Mesothelial cell of epicardium (in vitro differentiated cells): ENCODE measurements at regions not wholly inside any gene's neighbourhood (a gene's known extent, or its start where the extent isn't known, plus 50 kb on each side); places are given as distances from the start of the nearest gene placed in this dataset.
"Not testable (repeated sequence)": the region's sequence is repeated elsewhere in the genome, so short reads cannot be mapped to it uniquely, and the experiment has no call there.

ENCODE experiments used
- DNase-seq, 2 experiments: peaks; one replicate each; pipeline ENCODE4 v3.0.0; 2021; ENCODE audit warnings: low spot score in 2 of 2; ENCODE audit not compliant: unreplicated experiment in 2 of 2
- H3K27ac Mint-ChIP-seq: 2 replicates; pipeline ENCODE4 v1.8.0; 2021; ENCODE audit warnings: mixed read lengths
- H3K27me3 Mint-ChIP-seq: 2 replicates; pipeline ENCODE4 v1.8.0; 2021; ENCODE audit warnings: low read depth, mixed read lengths
- H3K36me3 Mint-ChIP-seq: 2 replicates; pipeline ENCODE4 v1.8.0; 2021; ENCODE audit warnings: mixed read lengths
- H3K4me1 Mint-ChIP-seq: 2 replicates; pipeline ENCODE4 v1.8.0; 2021; ENCODE audit warnings: mixed read lengths
- H3K4me3 Mint-ChIP-seq: 2 replicates; pipeline ENCODE4 v1.8.0; 2021; ENCODE audit warnings: mild to moderate bottlenecking, moderate library complexity, mixed read lengths
- H3K9me3 Mint-ChIP-seq: 2 replicates; pipeline ENCODE4 v1.8.0; 2021; ENCODE audit warnings: mixed read lengths
- TF ChIP-seq, protein P1 (sequence below): fragments of 200-600 bp; sonication (generic); IDR thresholded peaks from one replicate; pipeline ENCODE4 v1.5.0; 2021; ENCODE audit warnings: antibody characterized with exemption; ENCODE audit not compliant: unreplicated experiment

DNA sequence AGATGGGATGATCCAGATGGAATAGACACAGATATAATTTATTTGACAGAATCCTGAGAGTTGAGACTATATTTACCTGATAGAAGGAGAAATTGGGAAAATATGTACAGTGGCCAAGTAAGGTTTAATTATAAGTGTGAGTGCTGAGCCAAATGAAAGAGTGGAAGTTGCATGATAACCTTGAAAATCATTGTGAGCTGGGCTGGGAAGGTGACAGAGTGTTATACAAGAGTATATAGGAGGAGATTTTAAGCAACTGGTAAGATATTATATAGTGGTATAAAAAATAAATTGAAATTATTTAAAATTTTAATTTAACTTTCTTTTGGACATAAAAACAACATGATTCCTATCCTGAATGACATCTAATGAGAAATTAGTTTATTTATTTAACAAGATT is 340.8 kb downstream of the NUP35 start:
- H3K4me3 Mint-ChIP-seq = no peak overlapping the region
- TF ChIP-seq, protein P1, sequence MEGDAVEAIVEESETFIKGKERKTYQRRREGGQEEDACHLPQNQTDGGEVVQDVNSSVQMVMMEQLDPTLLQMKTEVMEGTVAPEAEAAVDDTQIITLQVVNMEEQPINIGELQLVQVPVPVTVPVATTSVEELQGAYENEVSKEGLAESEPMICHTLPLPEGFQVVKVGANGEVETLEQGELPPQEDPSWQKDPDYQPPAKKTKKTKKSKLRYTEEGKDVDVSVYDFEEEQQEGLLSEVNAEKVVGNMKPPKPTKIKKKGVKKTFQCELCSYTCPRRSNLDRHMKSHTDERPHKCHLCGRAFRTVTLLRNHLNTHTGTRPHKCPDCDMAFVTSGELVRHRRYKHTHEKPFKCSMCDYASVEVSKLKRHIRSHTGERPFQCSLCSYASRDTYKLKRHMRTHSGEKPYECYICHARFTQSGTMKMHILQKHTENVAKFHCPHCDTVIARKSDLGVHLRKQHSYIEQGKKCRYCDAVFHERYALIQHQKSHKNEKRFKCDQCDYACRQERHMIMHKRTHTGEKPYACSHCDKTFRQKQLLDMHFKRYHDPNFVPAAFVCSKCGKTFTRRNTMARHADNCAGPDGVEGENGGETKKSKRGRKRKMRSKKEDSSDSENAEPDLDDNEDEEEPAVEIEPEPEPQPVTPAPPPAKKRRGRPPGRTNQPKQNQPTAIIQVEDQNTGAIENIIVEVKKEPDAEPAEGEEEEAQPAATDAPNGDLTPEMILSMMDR = no peak
- peaks cover 3% of the 10 kb centered on the region for H3K36me3 Mint-ChIP-seq
- H3K27me3 Mint-ChIP-seq = no peaks in the 10 kb centered on the region
- peaks cover 15% of the 10 kb centered on the region for H3K4me1 Mint-ChIP-seq
- no peak overlapping the region for H3K27ac Mint-ChIP-seq
- no peak for DNase-seq
- peaks cover 20% of the 10 kb centered on the region for H3K9me3 Mint-ChIP-seq

DNA sequence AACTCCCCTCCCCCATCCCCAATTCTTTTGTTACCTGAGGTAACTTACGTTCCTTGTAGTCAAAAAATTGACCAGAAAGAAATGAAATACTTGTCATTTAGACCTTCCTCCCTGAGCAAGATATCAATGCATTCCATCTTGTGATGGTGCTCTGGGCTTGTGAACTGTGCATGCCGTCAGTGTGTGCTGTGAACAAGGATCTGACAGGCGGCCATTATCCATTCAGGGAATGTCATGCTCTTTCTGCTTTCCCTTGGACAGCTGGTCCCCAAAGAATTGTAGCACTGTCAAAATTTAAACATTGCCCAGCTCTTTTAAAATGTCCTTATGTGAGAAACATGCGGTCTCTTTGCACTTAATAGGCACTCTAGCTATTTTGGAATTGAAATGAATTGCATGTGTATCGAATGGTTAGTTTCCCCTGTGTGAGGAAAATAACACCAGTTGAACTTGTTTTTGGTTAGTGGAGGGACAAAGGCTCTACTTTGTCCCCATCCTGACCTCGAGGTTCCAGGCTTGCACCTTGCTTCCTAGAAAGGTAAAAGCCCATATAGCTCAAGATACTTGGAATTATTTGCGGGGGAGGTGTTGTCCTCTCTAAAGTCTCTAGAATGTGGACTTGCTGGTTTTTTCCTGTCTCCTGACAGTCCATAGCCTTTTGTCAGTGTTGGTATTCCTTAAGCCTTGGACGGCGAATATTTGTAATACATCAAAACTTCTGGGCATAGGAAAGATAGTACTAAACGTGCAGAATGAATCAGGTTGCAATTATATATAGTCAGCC is 350.9 kb downstream of the NUP35 start:
- TF ChIP-seq, protein P1 = no peak
- peak overlapping the region; percentile 80 for H3K27ac Mint-ChIP-seq
- peaks cover 6% of the 10 kb centered on the region for H3K36me3 Mint-ChIP-seq
- peaks cover 24% of the 10 kb centered on the region for H3K4me1 Mint-ChIP-seq
- H3K9me3 Mint-ChIP-seq = peaks cover 10% of the 10 kb centered on the region
- no peaks in the 10 kb centered on the region for H3K27me3 Mint-ChIP-seq
- no peak for DNase-seq
- peak overlapping the region; percentile 15 for H3K4me3 Mint-ChIP-seq

DNA sequence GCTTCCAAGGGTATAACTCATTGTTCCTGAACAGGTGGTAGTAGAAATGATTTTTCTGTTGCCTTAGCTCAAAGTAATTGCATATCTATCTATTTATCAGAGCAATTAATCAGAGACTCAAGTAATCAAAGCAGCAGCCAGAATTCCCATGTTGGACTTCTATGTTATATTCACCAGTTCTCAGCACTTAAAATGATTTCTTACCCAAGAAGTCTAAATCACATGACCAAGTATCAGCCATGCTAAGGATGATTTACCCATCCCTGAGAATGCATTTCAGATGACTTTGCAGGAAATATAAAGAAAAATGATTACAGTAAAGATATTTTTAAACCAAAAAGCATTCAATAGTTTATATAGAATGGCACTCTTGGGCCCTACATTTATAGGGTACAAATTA is 352.2 kb downstream of the NUP35 start:
- peaks cover 10% of the 10 kb centered on the region for H3K9me3 Mint-ChIP-seq
- TF ChIP-seq, protein P1 = no peak
- DNase-seq = no peak
- no peak overlapping the region for H3K27ac Mint-ChIP-seq
- H3K4me3 Mint-ChIP-seq = no peak overlapping the region
- H3K27me3 Mint-ChIP-seq = no peaks in the 10 kb centered on the region
- no peaks in the 10 kb centered on the region for H3K36me3 Mint-ChIP-seq
- H3K4me1 Mint-ChIP-seq = peaks cover 24% of the 10 kb centered on the region

DNA sequence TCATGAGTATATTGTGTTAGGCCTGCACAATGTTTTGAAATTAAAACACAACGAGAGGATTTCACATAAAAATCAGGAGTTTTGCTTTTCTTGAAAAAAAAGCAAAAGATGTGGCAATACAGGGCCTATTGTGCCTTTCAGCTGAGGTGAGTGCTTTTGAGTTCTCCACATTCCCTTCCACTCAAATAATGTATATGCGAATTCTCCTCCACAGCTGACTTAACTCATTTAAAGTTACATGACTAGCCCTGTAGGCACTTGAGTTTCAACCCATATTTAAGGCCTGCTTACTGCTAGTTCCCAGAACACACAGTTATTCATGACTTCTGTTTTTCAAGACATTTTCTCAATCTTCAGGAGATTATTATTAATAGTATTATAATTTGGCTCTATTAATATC is 353.1 kb downstream of the NUP35 start:
- no peak for DNase-seq
- no peaks in the 10 kb centered on the region for H3K36me3 Mint-ChIP-seq

DNA sequence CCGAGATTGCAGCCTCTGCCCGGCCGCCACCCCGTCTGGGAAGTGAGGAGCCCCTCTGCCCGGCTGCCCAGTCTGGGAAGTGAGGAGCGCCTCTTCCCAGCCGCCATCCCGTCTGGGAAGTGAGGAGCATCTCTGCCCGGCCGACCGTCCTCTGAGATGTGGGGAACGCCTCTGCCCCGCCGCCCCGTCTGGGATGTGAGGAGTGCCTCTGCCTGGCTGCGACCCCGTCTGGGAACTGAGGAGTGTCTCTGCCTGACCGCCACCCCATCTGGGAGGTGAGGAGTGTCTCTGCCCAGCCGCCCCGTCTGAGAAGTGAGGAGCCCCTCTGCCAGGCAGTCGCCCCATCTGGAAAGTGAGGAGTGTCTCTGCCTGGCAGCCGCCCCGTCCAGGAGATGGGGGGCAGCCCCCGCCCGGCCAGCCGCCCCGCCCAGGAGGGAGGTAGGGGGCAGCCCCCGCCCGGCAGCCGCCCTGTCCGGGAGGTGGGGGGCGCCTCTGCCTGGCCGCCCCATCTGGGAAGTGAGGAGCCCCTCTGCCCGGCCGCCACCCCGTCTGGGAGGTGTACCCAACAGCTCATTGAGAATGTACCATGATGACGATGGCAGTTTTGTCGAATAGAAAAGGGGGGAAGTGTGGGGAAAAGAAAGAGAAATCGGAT is 354.8 kb downstream of the NUP35 start:
- H3K27me3 Mint-ChIP-seq, DNase-seq, H3K36me3 Mint-ChIP-seq, H3K4me3 Mint-ChIP-seq, H3K27ac Mint-ChIP-seq: not testable (repeated sequence)
- Mint-ChIP-seq H3K4me1 (peaks cover 22% of the 10 kb centered on the region), H3K9me3 (peaks cover 31% of the 10 kb centered on the region)

More for the DNA sequence above, 353.1 kb downstream of the NUP35 start:
- Mint-ChIP-seq H3K9me3 (peaks cover 15% of the 10 kb centered on the region), H3K4me3 (no peak overlapping the region), H3K27me3 (no peaks in the 10 kb centered on the region), H3K27ac (no peak overlapping the region), H3K4me1 (peaks cover 24% of the 10 kb centered on the region)
- TF ChIP-seq, protein P1 = no peak

DNA sequence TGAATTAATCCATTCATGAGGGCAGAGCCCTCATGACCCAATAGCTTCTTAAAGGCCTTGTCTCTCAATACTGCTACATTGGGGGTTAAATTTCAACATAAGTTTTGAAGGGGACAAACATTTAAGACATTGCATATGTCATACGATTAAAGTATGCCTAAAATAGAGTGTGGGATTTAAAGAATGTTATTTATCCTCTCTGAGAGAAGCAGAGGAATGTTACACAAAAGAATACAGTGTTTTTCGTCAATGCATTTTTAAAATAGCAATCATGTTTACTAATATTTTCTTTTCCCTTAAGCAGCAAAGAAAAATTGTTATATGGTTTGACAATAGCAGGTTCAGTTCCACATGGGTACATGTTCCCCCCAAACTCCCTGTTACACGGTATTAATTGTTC is 363.1 kb downstream of the NUP35 start:
- Mint-ChIP-seq H3K27me3 (no peaks in the 10 kb centered on the region), H3K27ac (no peak overlapping the region), H3K4me1 (peaks cover 9% of the 10 kb centered on the region), H3K9me3 (peaks cover 19% of the 10 kb centered on the region), H3K36me3 (no peaks in the 10 kb centered on the region), H3K4me3 (no peak overlapping the region)
- TF ChIP-seq, protein P1 = no peak
- no peak for DNase-seq
